HG03064 (cell line): ENCODE measurements at regions not wholly inside any gene's neighbourhood (a gene's known extent, or its start where the extent isn't known, plus 50 kb on each side); places are given as distances from the start of the nearest gene placed in this dataset.
A peak's percentile ranks its signal among the peaks of the same experiment; 100 is the strongest.

Experiments used
- ATAC-seq: cut with Tn5 transposase; IDR thresholded peaks from one replicate; pipeline ENCODE4 v1.9.1; 2021; ENCODE audit warnings: low read depth; ENCODE audit not compliant: unreplicated experiment

DNA sequence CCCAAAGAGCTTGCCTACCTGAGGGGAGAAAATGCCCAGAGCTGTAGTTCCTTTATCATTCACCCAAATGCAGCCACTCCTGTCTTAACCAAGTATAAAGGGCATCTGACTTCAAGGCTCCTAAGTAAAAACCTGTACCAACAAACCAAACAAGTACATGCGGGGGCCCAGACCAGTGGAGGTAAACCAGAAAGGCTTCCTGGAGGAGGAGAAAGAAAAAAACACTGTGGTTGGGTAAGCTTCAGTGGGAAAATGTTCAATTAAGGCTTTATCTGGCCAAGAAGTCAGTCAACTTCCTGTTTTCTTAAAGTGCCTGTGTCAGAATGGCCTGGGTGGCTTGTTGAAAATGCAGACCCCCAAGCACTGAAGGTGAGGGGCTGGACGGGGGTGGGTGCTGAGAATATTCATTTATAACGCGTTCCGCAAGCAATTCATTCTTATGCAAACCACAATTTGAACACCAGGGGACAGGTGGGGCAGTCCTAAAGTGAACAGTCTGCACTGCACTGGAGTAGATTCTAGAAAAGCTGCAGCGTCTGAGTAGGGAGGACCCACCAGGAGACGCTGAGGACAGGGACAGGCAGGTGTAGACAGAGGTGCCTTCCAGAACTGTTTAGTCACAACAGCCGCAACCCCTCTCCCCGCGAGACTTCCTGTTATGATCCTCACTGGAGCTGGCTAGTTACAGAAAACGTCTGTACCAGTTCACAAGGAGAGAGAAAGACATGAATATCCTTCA, 467.1 kb downstream of the SOX9 start:
- ATAC-seq, result no peak

- ATAC-seq, result no peak
Measured at GRCh38 chr17:72588561-72588960, 467.7 kb downstream of the SOX9 start.

DNA sequence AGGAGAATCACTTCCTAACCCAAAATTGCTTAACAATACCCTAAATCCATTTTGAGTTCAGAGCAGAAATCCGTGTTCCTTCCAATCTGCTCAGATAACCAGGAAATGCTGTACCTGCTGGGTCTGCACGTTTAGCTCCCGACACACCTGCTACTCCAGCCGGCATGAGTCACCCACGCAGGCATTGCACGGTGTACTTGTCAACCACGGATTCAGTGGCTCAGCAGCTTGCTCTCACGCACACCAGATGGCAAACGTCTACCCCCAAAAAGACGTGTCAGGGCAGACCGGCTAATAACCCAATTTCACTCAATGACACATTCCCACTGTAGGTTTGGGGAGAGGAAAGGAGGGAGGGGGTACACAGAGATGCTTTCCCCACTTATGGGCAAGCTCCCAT, 468.1 kb downstream of the SOX9 start:
- no peak for ATAC-seq

DNA sequence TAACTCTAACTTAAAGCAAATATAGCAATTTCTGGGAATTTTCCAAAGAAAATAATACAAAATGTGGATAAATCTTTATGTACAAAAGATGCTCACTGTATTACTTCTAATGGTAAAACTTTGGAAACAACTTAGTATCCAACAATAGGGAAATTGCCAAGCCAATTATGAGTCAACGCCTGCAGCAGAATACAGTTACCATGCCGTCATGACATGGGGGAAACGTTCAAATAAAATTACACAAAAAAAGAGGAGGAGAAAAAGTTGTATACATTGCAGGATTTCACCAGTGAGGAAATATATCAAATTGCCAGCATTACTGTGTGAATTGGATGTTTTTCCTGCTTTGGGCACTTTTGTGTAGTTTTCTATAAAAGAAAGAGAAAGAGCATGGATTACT, 469.6 kb downstream of the SOX9 start:
- no peak for ATAC-seq

DNA sequence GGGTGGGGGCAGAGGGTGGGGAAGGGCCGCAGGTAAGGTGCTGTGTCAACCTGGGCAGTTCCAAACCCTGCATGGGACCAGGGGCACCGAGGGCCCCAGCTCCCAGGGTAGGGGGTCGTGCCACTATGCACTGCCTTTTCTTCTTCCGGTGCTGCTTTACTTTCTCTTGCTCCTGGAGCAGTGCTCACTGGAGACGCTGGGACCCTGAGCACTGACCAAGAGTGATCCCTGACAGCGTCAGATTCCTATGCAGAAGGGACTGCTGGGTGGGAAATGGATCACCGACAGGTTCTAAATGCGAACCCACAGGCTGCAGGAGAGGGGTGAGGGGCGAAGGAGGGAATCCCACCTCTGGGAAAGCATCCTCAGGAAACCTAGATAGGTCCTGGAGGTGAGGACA, 470.1 kb downstream of the SOX9 start:
- no peak for ATAC-seq

DNA sequence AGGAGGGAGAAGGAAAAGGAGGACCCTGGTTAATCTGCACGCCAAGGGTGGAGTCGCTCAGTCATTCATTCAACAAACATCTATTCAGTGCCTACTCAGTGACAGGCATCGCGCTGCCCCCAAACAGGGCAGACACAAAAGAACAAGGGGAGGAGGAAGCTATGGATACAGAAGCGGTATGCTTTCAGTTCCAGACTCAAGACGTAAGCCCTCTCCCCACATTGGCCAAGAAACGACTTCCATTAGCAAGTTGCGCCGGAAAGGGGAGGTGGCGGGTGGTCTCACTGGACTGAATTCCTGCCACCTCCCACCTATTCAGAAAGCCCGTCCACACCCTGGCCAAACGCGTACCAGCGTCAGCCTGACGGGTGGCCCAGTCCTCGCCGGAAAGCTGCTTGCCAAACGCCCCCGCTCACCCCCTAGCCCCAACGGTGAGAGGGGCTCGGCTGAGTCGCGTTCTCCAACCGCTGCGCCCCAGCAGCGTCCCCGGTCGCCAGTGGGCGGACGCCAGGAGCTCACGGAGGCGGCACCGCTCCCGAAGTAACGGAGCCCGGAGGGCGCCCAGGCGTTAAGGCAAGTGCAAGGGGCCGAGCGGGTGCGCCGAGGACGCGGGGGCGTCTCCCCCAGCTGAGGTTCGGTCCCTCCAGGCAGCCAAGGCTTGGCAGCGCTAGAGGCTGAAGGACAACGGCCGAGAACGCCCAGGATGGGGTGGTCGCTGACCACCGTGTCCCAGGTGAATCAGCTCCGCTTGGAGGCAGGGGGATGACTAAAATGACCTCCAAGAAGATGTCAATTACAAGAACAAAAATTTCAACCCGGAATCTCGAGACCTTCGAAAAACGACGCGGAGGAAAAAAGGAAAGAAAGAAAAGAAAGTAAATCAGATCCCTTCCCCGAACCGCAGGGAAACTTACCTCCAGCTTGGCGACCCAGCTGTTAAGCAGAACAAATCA, 470.7 kb downstream of the SOX9 start:
- no peak for ATAC-seq

- peak; percentile 83 for ATAC-seq
Measured at GRCh38 chr17:72592242-72592966, 471.6 kb downstream of the SOX9 start.

DNA sequence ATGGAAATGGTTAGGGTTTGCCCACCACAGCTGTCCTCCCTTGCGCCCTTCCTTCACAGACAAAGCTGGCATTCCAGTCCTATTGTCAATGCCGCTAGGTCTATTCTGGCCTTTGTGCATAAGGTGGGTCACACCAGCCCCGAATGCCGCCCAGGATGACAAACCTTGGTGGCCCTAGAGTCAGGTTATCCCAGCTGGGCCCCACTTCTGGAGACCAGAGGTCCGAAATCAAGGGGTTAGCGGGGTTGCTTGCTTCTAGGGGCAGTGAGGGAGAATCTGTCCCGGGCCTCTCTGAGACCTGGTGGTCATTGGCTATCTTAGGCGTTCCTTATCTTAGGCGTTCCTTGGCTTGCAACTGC, 472.1 kb downstream of the SOX9 start:
- ATAC-seq, result no peak

GRCh38 chr17:72594248-72594647, 473.4 kb downstream of the SOX9 start:
- ATAC-seq, result no peak
